Activated CD4-positive, alpha-beta T cell treated with anti-CD3 and anti-CD28 coated beads, Interleukin-2, amount 50 U/mL, for 1 hour (primary cell): ENCODE measurements at regions not wholly inside any gene's neighbourhood (a gene's known extent, or its start where the extent isn't known, plus 50 kb on each side); places are given as distances from the start of the nearest gene placed in this dataset.

Source experiments
- DNase-seq: peaks from one replicate; pipeline ENCODE4 v3.0.0-alpha.2; 2020

DNA sequence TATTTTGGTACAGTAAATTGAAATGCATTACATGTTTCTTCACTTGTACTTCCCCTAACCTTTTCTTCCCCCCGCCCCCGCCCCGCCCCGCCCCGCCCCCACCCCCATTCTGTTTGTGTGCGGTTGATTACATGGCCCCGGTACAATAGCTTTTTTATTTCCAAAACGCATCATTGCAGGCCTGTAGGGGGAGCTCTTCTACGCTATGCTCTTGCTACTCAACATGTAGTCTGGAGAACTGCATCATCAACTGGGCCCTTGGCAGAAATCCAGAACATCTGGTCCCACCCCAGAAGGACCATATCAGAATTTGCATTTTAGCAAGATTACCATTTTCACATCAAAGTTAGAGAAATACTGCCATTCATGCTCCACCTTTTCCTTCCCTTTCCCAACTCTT is 333.3 kb upstream of the DDX53 start:
- DNase-seq = no peak

DNA sequence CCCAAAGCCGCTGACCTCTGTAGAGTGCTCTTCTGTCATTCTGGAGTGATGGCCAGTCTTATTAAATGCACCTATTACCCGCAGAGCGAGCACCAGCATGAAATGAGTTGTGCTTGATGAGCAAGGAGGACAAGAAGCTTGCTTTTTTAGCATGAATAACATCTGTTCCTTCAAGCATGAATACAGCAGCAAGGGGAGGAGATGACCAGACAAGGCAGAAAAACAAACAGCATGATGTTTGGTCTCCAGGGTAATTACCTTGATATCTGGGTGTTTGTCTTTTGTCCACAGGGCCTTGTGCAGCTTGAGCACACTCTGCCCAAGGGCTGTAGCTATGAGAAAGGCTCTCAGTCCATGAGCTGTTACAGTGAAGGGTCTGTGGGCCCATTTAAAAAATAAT is 324.8 kb upstream of the DDX53 start:
- no peak for DNase-seq

DNA sequence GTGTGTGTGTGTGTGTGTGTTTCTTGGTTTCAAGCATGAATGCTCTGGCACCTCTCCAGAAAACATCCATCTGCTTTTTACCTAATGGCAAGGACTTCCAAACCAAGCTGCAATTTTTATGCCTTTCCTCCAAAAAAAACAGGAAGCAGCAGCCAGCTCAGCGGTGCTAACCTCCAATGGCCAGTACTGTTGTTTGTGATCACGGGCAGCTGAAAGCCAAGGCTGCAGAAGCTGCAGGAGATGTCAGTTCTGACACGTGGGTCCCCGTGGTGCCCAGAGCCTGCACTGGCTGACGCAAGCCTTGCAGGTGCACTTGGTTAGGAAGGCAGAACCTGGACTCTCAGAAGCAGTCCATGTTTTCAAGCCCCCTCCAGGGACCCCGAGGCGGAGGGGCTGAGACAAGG is 313.6 kb upstream of the DDX53 start:
- DNase-seq = no peak

DNA sequence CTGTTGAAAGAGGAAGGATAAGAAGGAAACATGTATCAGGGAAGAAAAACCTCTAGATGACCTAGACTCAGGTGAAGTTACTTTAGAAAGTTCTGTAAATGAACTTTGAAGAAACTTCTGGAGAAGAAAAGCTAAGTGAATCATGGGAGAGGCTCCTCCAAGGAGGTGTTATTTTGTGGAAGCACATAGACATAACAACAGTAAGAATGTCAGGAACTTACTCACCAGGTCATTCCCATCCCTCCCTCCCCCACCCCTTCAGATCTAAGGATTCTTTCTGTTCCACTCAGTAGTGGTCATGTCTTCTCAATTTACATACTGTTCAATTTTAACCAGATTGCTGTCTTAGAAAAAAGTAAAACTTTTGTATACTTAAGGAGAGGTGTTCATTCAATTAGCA is 310.5 kb upstream of the DDX53 start:
- DNase-seq = no peak

DNA sequence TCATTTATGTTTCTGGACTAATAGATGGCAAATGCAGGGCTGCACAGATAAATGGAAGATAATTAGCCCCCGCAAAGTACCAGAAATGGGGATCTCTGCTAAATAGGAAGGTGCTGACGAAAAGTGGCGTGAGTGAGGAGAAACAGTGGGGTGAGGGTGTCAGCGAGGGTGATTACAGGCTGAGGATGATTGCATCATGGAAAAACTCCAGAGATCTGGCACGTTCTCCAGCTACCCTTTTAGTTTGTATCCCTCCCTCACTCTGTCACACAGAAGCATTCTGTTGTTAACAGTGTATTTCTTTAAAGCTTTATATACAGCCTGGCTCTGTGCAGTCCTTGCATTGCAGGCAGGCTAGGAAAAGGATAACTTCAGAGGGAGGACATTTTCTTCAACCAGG is 309.6 kb upstream of the DDX53 start:
- DNase-seq = no peak

DNA sequence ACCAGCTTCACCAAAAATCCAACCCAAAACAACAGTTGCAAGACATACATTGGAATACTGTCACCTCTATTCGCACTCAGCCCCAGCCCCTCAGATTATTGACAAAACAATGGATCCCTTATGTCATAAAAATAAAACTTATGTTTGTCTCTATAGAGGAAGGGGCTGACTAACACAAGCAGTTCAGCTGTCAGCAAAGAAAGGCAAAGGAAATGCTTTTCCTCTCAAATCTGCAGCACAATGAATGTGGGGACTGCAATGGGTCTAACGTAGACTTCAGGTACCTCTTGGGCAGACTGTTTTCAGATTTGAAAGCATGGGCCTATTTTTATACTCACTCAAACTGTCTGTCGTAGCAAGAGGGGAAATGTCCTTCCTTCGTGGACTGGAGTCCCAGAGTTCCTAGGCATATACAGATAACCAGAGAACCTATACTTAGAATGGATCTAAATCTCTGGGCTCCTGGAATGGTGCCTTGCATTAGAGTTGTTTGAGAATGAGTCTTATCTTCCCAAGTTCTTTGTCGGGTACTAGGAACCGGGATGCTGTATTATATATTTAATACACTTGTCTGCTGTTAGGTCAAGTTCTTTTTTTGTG is 307.7 kb upstream of the DDX53 start:
- no peak for DNase-seq

DNA sequence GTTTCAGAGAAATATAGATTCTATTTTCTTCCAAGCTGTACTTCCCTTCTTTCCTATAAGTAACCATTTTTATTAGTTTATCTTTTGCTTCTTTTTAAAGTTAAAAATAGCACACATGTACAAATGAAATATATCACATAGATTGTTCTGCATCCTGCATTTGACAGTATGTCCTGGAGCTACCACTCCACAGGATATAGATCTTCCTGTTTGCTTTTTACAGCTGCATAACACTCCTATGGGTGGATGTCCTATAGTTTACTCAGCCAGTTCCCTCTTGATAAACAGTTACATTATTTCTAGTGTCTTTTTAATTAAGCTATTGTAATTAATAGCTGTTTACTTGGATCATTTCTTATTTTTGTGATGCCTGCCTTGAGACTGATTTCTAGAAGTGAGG is 301.6 kb upstream of the DDX53 start:
- no peak for DNase-seq

DNA sequence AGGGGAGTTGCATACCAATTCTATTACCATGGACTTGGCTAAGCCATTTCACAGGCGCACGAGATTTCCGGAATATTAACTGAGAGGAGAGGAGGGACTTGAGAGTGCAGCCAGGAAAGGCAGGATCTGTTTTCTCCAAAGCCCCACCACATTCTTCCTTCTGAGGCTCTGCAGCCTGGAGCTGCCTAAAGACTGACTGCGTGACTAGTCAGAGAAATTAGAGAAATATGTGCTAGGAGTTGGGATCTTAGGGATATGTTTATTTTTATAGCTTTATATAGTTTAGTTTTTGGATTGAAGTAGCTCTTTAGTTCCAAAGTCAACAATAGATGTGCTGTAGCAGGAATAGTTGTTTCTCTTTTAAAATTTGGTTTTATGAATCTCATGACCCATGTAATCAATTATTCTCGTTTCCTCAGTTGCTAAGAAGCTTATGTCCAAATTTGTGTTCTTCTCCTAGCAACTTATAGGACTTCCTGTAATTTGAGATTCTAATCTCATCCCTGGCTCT is 300.1 kb upstream of the DDX53 start:
- no peak for DNase-seq

DNA sequence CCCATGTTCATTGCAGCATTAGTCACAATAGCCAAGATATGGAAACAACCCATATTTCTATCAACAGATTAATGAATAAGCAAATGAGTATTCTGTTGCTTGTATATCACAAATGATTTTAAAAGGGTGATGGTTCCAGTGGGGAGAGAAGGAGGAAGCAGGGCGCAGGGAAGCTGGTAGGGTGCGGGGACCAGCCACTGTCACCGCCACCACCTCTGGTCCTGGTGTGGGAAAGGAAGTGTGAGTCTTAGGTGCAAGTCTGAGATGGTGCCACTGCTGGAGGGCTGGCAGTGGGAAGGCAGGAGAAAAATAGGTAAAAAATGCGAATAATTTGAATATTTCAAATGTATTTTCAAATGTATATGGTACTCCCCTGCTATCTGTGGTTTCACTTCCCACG is 286.8 kb upstream of the DDX53 start:
- no peak for DNase-seq

DNA sequence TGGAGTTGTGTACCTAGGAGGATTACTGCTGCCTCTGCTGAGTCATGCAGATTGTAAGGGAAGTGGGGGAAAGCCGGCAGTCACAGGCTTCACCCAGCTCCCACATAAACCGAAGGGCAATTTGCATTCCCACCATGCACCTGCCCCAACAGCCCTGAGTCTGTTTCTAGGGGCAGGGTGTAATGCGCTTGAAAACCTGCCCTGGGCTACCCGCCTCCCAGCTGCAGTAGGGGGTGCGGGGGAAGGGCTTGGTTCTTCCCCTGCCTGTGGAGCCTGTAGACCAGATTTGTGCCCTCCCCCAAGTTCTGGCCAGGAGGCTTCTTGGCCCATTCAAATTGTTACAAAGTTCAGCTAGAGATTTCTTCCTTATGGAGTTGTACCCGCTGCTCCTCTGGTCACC is 269.2 kb upstream of the DDX53 start:
- no peak for DNase-seq

DNA sequence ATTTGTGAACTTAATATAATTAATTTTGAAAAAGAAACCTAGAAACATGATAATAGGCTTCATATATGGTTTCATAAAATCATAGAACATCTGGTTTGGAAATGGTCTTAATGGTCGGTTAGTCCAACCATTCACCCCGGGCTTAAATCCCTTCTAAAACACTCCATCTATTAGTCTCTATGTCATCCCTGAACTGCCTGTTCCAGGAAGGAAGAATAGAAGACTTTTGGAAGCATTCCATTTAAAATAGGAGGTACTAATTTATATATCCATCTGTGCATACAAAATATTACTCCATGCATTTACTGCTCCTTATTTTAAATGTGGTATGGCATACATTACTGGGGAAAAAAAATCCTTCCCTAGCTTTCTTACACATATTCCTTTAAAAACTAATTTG is 262.2 kb upstream of the DDX53 start:
- no peak for DNase-seq

DNA sequence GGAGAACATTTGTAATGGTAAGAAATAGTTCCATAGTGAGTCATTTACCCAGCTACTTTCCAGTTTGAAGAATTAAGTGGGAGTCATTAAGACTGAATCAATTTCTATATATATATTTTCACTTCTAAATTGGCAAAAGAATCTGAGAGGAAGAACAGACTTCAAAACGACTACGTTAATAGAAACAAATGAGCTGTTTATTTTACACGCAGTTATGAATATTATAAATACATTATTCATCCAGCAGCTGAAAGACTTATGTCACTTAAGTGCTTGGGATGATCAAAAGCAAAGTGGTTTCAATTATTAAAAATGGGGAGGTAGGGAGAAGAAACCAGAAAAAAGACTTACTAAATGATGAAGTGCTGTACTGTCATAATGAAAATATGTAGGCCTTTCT is 260.5 kb upstream of the DDX53 start:
- no peak for DNase-seq

DNA sequence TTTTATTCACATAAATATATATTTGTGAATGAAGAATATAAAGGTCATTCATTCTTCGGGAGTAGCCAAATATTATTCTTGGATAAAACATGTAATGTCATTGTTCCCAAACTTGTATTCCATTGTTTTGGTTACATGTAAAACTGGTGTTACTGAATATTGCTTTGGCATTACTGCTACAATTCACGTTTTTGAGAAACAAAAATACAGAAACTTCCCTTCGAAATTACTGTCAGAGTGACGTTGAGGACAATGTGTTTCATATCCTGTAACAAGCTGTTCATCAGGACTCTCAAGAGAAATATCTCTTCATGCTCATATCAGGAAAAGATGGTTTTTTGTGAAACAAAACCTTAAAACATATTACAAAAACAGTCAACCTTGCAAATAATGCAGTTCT is 258.9 kb upstream of the DDX53 start:
- no peak for DNase-seq

DNA sequence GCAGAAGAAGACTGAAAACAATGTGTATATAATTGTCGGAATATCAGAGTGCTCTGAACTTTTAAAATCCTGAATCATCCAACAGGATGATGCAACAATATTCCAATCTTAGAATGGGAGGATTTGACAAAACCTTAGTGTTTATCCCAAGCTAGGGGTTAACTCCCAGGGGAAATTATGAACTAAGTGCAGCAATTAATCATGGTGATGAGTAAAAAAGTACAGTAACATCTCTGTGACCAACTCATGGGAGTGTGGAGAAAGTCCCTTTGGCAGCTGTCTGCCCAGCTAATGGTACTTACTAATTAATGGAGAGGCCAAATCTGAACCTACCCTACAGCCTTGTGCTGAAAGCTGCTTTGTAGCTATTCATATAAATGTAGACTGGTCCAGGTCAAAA is 257.6 kb upstream of the DDX53 start:
- no peak for DNase-seq

DNA sequence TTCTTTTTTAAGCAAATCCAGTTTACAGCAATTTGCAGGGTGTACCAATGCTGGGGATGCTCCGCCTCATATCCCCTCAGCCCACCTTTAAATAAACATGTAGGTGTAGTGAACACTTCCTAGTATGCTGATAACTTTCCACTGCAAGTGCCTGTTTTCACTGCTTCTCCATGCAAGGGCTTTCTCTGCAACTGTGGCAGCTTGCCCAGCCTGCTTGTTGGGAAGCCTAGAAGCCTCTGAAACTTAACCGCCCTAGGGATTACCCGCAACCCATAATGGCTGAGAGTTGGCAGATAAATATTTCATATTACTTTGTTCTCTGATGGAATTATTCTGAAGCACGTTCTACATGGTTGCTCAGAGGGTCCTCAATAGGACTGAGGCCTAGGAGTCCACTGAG is 253.7 kb upstream of the DDX53 start:
- DNase-seq = no peak

DNA sequence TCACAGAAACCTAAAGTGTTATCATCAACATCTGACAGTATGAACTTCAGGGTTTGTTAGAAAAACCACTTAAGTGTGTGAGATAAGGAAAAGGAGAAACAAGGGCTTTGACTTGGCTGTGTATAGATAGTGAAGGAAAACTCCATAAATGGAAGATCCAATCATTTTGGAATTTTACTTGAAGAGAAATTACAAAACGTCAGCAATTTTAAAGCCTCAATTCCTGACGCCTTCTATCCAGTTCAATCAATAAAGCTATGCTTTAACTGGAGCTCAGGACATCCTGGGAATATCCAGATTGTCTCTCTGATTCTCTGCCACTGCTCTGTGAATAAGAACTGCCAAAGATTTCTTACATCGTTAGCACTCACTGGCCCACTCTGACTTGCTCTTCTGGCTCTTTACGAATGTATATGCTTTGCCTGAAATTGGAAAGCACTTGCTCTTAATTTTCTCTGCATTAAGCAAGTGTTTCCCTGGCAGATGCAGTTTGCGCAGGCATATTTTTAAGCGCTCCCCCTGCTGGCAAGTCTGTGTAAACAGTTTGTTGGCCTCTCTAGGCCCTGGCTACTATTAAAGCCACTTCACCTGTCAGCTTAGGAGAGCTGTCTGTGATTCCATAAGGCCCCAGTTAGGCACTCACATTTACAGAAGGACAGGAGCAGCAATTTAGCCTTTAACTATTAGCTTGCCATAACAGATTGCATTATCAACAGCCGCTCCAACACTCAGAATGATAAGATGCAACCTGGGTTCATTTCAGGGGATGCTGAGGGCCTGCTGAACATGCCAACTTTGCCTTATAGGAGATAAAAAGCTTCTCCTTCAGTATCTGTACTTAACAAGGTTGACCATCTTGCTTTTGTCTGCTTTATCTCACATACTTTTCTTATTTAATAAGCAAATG is 251.4 kb upstream of the DDX53 start:
- DNase-seq = peak; percentile 7

DNA sequence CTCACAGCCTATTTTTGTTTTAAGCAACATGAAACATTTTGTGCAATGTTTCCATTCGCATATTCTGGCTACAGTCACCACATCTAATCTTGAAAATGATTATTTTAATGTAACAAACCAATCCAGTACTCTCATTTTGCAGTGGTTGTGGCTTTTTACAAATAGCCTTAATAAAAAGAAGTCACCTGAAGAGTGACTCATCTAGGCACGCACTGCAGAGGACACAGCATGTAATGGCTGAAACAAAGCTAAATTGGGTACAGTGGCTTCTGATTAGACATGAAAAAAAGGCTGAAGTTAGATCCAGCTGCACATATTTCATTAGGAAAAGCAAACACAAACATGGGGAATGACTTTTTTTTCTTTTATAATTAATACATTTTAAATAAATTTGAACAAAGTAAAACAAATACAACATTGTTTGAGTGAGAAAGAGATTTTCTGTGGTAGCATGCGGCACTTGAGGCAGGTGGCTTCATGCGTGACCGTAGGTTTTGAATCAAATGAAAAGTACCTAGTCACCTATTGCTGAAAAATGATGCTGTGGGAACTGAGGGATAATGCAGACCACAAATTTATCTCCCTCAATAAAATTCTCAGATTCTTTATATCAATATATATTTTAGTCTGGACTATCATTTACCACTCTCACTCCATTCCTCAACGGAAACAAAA is 240.8 kb upstream of the DDX53 start:
- DNase-seq = no peak

DNA sequence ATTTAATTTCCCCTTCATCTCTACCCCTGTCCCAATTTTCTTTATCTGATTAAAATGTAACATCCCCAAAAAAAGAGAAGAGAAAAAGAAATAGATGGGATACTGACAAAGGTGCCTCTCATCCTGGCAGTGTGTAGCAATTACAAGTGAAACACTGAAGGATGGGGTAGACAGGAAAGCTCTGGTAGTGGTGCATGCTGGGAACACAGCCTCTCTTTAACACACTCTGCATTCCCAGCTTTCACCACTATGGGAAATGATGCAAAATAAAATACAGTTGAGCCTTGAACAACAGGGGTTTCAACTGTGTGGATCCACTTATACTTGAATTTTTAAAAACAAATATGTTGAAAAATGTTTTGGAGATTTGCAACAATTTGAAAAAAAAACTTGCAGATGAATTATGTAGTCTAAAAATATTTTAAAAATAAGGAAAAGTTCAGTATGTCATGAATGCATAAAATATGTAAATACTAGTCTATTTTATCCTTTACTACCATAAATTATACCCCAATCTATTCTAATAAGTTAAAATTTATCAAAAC is 239.2 kb upstream of the DDX53 start:
- no peak for DNase-seq

DNA sequence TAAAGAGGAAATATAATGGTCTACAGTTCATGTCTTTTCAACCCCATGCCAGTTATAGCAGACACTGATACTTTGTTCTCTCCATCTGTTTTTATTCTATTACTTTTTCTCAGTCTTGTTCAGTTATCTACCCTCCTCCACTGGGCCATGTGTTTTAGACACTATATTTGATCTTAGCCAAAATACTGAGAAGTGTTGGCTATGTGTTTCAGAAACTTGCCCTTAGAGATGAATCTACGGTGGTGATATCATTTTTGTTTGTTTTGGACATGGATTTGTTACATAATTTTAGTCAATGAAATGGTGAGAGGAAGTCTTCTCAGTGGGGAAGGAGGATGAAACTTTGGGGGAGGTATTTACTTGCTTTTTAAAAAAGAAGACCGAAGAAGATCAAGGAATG is 211.5 kb upstream of the DDX53 start:
- no peak for DNase-seq

DNA sequence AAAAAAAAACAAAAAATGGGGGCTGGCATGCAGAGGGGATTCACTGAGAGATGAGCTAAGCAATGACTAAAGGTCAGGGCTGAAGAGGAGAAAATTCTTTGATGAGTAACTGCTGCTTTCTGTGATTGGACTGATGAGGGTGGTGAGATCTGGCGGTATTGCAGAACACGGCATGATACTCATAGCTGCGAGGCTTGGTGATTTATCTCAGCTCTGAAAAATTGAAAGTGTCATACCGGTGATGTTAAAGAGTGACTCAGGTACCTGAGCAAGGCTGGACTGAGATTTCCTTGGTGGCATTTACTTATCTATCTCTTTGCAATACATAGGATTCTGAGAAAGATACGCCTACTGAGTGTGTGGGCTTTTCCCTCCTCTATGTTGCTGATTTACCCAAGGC is 204.1 kb upstream of the DDX53 start:
- no peak for DNase-seq

DNA sequence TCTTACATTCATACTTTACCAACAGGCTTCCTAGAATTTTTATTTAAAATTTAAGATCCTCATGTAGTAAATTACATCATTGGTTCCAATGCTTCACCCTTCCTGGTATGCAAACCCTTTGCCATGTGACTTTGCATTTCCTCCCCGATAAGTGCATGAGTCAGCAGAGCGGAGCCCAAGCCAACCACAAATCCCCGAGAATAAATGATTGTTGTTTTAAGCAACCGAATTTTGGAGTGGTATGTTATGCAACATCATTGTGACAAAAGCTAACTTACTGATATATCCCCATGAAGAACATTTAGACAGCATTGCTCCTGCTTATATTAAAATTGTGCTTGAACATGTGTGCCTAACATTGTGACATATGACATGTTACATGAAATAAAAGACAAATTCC is 199.4 kb upstream of the DDX53 start:
- DNase-seq = no peak

DNA sequence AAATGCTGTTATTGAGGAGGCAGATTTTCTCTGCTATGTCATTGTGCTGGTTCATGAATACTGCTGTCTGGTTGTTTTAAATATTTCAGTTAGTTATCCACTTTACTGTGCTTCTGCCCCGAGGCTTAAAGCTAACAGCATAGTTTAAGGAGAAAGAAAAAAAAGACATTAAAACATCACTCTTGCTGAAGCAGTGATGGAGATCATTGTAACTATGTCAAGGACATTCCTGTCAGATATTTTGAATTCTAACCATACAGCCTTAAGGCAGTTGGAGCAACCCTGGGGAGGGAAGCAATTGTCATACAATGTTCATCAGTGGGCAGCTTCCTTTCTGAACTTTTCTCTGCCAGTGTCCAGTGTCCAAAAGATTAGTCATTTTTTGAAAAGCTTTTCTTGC is 199.0 kb upstream of the DDX53 start:
- DNase-seq = no peak

DNA sequence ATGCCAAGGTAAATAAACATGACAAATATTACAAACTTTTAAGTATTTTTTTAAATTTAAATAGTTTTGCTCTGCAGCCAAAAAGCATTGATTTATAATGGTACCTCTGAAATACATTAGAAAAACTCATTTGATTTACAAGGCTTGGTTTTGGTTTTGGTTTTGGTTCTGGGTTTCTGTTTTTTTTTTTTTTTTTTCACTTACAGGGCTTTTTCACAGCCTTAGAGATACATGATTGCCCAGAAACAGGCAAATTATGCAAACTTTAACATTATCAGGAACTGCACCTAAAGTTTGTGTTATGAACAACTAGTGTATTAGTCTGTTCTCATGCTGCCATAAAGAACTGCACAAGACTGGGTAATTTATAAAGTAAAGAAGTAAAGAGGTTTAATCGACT is 196.4 kb upstream of the DDX53 start:
- DNase-seq = no peak

DNA sequence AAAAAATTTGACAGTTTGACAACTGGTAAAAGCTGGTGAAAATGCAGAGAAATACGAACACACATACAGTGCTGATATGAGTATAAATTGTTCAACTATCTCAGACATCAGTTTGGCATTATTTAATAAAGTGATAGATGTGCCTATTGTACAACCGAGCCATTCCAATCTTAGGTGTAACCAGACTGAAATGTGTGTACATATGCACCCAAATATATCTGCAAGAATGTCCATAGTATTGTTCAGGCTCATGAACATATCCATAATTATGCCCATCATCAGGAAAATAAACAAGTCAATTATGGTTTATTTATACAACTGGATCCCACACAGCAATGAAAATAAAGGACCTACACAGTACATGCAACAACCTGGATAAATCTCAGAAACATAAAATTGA is 188.9 kb upstream of the DDX53 start:
- no peak for DNase-seq
